ENCODE measurements at regions not wholly inside any gene's neighbourhood (a gene's known extent, or its start where the extent isn't known, plus 50 kb on each side); places are given as distances from the start of the nearest gene placed in this dataset.

DNA sequence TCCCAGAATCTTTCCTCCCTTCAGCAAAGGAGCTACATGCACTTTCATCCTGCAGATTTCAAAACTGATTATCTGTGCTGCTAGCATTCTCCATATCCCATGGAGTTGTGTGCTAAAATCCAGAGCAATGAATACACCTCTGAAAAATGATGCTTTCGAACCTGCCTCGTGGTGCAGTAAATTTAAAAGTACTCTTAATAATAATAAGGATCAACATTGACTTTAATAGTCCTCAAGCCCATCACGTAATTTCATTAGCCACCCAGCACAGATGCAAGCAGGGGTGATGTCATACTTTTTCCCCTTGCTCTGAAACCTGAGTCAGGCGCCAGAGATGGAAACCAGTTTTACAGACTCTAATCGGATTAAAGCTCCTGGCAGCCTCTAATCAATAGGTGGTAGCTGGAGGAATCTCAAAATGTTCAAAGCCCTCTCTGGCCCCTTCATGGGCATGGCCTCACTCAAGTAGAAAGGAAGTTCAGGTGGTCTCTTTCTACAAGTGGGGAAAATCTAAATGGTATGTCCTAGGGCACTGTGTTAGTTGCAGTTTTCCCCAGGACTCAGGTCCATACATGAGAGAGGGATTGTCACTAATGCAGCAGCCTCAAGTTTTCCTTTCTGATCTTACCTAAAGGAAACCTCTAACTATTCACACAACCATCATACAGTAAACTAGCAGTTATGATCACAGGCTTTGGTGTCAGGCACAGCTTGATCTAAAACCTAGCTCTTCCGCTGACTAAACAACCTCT is 221.6 kb upstream of the SLC30A5 start:
- no peak for DNase-seq (ENCODE audit: low read depth in 2 of 2)

DNA sequence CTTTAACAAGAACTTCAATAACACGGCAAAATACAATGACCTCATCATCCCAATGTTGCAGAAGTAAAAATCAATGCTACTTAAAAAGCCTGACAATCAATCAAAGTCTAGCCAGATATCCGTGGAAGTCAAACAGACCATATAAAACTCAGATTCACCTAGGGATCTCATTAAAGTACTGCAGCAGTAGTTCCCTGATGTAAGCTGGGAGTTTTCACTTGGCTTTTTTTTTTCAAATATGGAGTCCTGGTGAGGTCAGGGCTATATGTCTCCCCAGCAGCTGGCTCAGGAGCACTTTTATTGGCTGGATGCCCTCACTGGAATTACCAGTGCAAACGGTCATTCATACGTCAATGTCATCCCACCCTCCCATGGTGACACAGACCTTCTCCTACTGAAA is 220.6 kb upstream of the SLC30A5 start:
- no peak for DNase-seq (ENCODE audit: low read depth in 2 of 2)

DNA sequence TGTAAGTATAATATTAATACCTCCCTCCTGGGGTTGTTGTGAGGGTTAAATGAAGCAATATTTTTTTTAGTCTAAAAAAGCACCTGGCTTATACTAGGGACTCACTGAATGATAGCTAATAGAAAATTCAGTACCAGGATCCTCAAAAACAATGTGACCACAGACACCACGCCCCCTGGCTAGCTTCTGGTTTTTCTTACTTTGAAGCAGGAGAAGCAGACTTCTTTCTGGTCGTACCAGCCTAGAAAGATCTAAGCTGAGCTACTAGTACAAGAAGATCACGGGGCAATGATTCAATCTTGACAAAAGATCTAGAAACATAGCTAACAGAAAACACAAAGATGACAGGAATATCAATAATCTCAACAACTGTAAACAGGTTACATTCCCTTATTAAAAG is 218.5 kb upstream of the SLC30A5 start:
- DNase-seq (ENCODE audit: low read depth in 2 of 2): no peak

DNA sequence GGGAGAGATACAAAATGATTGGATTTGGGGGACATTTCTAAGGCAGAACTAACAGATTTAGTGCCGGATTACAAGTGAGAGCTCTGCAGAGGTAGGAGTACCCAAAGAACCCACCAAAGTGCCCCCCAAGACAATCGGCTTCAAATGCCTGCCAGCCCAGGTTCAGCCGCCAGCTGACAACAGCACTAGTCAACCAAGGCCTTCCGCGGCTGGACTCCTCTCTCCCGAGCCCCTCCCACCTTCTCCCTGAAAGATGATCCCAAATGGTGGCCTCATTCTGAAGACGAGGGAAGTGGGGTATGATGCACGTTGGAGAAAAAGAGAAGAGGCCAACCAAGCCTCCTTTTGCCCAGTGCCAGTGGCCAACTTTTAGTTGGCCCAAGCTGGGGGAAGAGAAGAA is 210.4 kb upstream of the SLC30A5 start:
- no peak for DNase-seq (ENCODE audit: low read depth in 2 of 2)

DNA sequence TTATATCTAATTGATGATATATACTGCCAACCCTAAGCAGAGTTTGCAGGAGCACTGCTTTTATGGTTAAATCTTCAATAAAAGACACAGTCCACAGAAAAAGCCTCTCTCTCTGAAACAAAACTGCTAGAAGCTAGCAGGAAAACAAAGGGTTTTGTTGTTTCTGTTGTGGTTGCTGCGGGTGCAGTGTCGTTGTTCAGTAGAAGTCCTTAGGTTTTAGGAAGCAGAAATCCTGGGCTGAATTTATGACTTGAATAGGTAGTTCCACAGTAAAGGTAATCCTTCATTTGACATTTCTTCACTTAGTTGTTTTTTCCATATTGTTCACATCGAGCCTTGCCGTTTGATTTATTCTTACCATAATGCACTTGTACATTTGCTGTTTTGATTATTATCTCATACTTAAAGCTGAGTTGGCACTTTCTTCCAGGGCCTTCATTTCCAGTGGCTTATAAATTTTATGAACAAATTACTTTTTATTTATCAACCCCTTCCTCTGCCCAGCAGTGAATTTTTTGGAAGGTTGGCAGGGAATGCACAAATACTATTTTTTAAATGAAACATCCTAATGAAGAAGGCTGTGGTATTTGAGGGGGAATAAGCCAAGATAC is 209.6 kb upstream of the SLC30A5 start:
- DNase-seq (ENCODE audit: low read depth in 2 of 2): no peak

DNA sequence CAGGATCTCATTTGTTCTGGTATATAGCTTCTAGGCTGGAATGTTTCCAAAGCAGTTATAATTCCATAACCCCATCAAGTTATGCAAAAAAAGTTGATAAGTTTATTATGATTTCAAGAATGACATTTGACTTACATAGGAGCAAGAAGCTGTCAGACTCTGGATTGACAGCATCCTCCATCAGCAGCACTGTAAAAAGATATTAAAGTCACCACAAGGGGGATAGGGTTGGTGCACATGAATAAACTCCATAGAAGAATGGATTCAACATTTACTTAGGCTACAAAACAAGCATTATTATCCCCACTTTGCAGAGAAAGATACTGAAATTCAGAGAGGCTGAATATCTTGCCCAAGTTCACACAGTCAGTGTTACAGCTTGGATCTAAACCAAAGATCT is 208.9 kb upstream of the SLC30A5 start:
- DNase-seq (ENCODE audit: low read depth in 2 of 2): no peak

DNA sequence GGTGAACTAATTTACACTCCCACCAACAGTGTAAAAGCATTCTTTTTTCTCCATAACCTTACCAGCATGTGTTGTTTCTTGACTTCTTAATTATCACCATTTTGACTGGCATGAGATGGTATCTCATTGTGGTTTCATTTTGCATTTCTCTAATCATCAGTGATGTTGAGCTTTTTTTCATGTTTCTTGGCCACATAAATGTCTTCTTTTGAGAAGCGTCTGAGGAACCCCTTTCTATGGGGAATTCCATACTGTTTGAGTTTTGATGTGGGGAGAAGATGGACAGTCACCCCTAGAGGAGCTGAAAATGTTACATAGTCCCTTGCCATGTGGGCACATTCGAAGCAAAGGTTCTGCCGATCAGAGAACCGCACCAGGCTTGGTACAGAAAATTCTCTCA is 207.0 kb upstream of the SLC30A5 start:
- DNase-seq (ENCODE audit: low read depth in 2 of 2): no peak

DNA sequence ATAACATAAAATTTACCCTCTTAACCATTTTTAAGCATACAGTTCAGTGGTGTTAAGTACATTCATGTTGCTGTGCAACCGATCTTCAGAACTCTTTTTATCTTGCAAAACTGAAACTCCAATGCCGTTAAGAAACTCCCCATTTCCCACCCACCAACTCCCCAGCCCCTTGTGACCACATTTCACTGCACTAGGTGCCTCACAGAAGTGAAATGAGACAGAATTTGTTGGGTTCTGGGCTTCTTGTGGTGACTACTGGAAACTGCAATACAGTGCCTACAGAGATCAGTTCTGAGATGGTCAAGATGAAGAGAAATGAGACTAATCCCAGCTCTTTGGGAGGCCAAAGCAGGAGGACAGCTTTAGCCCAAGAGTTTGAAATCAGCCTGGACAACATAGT is 202.1 kb upstream of the SLC30A5 start:
- no peak for DNase-seq (ENCODE audit: low read depth in 2 of 2)

DNA sequence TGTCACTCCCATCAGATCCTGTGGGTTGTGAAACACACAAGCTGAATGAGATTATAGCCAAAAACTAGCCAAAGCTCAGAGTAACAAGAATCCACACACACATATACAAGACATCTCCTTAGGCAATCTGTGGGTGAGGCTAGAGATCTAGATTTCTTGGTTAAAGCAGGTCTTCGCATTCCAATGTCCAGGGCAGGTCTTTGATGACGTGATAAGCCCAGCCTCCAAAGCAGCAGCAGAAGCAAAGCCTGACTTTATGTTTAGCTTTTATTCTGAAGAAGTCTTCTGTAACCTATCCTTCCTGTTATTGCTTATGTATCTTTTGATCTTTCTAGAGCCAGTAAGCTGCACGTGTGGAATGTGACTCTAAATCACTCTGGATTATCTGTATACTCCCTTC is 199.1 kb upstream of the SLC30A5 start:
- no peak for DNase-seq (ENCODE audit: low read depth in 2 of 2)

DNA sequence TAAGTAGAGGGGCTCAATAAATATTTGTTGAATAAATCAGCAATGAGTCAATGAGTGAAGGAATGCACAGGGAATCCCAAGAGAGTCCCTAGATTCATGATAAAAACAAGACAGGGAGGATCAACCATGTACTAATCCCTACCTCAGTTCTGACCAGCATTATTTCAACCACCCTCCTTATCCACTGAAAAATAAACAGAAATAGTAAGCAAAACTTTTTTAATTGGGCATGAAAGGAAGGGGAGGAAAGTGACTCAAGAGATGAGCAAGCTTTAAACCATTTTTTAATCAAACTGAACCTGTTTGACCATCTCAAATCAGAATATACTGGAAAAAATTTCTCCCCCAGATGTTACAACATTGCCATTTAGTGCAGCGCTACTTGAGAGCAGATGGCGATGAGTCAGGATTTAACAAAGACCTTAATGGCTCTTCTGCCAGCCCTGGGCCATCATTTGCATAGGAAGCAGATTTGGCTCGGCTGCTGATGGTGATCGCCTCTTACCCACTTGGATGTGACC is 194.8 kb upstream of the SLC30A5 start:
- DNase-seq (ENCODE audit: low read depth in 2 of 2): no peak

DNA sequence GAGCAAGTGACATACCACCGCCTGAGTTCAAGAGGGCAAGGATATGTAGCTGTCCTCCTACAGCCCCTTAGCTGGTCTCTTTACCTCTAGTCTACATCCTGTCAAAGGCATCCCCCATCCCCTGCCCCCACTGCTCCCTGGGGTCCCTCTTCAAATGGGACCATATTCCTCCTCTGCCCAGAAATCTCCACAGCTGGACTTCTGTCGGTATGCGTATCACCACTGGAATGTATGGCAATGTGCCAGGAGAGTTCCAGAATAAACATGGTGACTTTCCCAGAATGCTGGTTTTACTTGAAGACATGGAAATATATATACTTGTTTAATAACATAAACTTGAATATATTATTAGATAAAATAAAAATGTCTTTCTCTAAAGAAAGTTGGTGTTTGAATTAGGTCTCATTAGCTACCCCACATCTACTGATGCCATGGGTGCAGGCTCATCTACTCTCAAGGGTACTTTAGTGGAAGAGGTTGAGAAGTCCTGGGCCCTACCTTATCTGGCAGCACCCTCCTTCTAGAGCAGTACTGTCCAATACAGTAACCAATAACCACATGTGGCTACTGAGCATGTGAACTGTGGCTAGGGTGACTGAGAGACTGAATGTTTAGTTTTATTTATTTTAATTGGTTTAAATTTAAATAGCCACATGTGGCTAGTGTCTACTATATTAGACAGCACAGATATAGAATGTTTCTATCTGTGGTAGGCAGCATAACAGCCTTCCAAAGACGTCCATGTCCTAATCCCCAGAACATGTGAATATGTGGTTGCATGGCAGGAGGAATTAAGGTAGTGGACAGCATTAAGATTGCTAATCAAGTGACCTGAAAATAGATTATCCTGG is 181.7 kb upstream of the SLC30A5 start:
- DNase-seq (ENCODE audit: low read depth in 2 of 2): no peak

DNA sequence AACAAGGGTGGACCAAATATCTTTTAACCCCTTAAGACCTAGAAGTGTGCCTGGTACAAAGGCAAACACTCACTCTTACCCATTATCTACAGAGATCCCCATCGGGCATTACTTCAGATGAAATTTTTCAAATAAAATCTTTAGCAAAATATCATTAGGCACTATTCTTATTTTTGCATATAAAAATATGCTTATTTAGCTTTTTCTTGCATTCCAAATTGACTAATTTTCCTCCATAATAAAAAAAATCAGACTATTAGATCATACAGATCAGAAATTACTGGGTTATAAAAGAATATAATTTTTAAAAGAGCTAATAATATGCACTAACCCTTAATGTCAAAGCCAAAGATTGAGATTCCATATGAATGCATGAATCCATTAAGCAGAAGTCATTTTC is 178.7 kb upstream of the SLC30A5 start:
- DNase-seq (ENCODE audit: low read depth in 2 of 2): no peak

DNA sequence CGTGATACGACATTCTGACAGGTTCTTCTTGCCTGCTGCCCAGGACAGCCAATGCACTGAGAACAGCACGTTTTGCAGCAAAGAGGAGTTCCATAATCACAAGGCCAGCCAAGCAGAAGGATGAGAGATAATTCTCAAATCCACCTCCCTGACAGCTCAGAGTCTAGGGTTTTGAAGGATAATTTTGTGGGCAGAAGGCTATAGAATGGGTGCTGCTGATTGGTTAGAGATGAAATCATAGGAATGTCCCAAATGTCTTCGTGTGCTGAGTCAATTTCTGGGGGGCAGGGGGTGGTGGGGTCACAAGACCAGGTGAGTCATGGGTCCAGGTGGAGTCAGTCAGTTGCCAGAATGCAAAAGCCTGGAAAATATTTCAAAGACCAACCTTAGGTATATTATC is 175.5 kb upstream of the SLC30A5 start:
- DNase-seq (ENCODE audit: low read depth in 2 of 2): no peak

DNA sequence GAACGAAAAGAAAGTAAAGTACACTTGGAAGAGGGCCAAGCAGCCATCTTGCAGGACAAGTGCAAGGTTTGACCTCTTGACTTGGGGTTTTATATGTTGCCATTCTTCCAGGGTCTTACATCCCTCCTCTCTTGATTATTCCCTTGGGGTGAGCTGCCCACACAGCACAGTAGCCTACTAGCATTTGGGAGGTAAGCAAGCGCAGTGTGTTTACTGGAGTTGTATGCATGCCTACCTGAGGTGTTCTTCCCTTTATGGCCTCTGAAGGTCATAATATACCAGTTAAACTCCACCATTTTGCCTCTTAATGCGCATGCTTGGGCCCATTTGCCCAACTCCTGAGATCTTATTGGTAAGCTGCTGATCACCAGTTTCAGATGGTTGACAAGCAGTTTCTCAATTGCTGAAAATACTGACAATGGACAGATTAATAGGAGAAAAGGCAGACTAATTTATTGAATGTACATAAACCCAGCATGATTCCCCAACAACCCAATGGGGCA is 173.8 kb upstream of the SLC30A5 start:
- DNase-seq (ENCODE audit: low read depth in 2 of 2): no peak

DNA sequence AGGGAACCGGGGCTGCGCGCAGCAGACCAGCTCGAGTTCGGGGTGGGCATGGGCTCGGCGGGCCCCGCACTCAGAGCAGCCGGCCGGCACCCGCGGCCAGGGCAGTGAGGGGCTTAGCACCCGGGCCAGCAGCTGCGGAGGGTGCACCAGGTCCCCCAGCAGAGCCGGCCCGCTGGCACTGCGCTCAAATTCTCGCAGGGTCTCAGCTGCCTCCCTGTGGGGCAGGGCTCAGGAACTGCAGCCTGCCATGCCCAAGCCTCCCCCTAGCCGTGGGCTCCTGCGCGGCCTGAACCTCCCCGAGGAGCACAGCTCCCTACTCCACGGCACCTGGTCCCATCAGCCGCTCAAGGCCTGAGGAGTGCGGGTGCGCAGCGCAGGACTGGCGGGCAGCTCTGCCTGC is 172.9 kb upstream of the SLC30A5 start:
- DNase-seq (ENCODE audit: low read depth in 2 of 2): no peak

DNA sequence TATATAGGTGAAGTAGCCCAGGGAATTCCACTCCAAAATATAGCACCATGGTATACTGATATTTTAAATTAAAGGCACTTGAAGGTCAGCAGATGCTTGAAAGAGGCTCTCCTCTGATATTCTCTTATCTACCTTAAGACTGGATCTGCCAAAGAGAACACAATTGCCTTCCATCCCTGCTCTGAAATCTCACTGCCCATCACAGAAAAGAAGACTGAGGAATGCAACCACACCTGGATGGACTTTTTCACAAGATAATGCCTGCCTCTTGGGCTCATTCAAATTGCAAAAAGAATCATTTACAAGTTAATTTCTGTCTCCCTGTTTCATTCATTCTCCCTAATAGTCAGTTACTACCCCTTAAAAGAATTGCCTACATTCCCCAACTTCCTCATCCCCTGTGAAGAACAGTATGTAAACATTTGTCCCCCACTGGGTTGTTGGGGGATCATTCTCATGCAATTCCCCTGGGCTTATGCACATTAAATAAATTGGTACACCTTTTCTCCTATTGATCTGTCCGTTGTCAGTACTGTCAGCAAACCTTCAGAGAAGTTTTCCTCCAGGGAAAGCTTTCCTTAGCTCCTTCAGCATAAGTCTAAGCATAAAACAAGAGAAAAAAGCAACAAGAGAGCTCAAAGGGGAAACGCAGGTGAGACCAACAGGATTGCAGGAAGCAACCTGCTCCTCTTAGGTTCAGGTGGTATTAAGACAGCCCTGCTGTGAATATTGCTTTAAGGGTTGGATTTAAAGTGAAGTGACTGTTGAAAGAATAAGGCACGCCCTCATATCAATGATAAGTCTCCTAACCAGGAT is 171.4 kb upstream of the SLC30A5 start:
- no peak for DNase-seq (ENCODE audit: low read depth in 2 of 2)

DNA sequence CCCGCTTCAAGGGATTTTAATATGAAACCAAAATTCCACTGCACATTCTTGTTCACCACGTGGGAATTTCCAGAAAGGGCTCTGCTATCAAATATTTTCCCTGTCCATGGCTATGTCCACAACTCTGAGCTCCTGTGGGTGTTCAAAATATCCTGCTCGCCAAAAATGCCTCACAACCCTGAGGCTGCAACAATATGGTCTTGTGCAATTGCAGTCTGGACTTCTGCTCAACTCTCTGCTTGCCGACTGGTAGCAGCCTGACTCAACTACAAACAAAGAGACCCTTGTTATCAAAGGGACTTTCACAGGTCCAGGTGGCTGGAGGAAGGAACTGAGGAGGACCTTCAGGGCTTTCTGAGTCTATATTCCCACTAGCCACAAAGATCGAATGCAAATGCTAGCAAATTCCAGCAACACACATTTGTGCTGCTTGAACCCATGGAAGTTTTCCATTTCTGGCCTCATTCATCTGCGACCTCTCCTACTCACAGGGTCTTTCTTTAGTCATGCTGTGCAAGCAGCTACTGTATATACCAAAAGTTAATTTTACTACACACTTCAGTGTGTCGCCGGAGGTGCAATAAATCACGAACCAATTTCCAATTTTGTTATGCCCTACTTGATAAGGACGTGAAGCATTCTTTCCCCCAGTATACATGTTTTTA is 169.2 kb upstream of the SLC30A5 start:
- no peak for DNase-seq (ENCODE audit: low read depth in 2 of 2)

DNA sequence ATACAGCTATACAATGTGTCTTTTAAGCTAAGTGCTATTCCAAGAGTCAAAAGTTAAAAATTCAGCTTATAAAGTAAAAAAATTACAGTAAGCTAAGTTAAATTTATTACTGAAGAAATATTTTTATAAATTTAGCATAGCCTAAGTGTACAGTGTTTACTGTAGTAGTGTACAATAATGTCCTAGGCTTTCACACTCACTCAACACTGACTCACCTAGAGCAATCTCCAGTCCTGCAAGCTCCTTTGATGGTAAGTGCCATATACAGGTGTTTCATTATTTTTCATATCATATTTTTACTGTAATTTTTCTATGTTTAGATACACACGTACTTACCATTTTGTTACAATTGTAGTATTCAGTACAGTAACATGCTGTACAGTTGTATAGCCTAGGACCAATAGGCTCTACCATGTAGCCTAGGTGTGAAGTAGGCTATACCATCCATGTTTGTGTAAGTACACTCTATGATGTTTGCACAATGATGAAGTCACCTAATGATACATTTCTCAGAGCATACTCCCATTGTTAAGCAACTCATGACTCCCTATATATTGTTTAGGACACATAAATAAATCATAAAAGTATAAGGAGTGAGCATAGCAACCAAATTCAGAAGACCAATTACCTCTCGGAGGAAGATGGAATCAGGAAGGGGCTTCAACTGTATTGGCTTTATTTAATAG is 165.1 kb upstream of the SLC30A5 start:
- no peak for DNase-seq (ENCODE audit: low read depth in 2 of 2)

DNA sequence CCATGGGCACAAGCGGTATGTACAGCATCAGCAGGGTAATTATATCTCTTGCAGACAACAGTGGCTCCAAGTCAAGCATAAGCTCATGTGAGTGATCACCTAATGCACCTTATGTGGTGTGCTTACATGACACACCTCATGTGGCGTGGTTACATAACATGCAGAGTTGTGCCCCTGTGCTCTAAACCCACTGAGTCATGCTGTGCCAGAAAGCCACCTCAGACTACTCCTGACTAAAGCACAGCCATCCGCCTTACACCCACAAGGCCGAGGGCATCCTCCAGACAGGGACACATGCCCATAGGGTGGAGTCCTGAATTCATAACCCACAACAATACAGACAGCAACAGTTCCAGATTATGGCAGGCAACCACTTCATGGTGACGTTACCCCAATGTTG is 163.7 kb upstream of the SLC30A5 start:
- DNase-seq (ENCODE audit: low read depth in 2 of 2): no peak

DNA sequence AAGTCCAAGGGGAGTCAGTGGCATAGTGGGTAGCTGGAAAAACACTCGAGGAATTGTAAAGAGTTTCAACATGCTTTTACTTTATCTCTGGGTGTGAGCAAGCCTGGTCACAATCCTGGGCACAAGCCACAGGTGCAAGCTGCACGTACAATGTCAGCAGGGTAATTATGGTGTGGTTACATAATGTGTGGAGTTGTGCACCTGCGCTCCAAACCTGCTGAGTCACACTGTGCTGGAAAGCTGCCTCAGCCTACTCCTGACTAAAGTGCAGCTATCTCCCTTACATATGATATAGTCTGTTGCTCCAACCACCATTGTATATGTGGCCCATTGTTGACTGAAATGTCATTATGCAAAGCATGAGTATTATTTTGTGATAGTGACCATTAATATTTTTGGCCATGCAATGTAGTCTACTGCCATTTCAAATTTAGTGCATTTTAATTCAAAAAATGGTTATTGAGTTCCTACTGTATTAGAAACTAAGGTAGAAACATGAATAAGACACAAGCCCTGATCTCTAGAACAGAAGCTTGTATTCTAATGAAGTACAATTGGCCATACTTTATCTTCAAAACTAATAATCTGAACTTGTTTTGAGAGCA is 160.9 kb upstream of the SLC30A5 start:
- DNase-seq (ENCODE audit: low read depth in 2 of 2): no peak

Data from stimulated activated CD8-positive, alpha-beta memory T cell treated with anti-CD3 and anti-CD28 coated beads, Interleukin-15, amount 100 ng/mL, for 4 hours (primary cell).